HCT116 (cell line): ENCODE measurements at regions not wholly inside any gene's neighbourhood (a gene's known extent, or its start where the extent isn't known, plus 50 kb on each side); places are given as distances from the start of the nearest gene placed in this dataset.

Source experiments
- ATAC-seq: fragments of 200-7000 bp; cut with Tn5 transposase; 2 replicates; pipeline ENCODE4 v1.9.1; 2020; ENCODE audit warnings: mild to moderate bottlenecking, moderate library complexity
- BruUV-seq: library from RNA; stranded (reverse); fragments of 400-500 nt; replicated peaks from 2 replicates; lab custom pipeline; 2021; lab: Mats Ljungman, UMichigan
- CTCF ChIA-PET: fragments of 300-600 bp; sonication (Branson Sonifier 250); formaldehyde crosslinking; loops from one replicate; lab custom pipeline; 2021; ENCODE audit warnings: antibody characterized with exemption; lab: Charles Lee
- POLR2A ChIA-PET: fragments of 300-600, 350-600 bp; sonication (Branson Sonifier 250); formaldehyde crosslinking; loops from one replicate; lab custom pipeline; 2021; ENCODE audit warnings: antibody characterized with exemption; lab: Charles Lee
- RAD21 ChIA-PET, 2 experiments: fragments of 300-600 bp; sonication (Branson Sonifier 250); formaldehyde crosslinking; loops; one replicate each; lab custom pipeline; 2023; ENCODE audit warnings: low total read pairs in 2 of 2; ENCODE audit not compliant: uncharacterized antibody in 2 of 2, unreplicated experiment in 2 of 2, low non-redundant PET in 1 of 2; lab: Charles Lee
- DNase-seq: peaks from one replicate; pipeline ENCODE4 v3.0.0-alpha.2; 2010; ENCODE audit warnings: low read depth, low spot score
- H2AFZ ChIP-seq: fragments of 200-600 bp; shearing (Covaris generic), sonication (generic); 2 replicates; pipeline ENCODE4 v1.6.1; 2017; ENCODE audit warnings: low read depth, mixed run types, mixed read lengths, antibody characterized with exemption, low read length; ENCODE audit not compliant: poor library complexity, severe bottlenecking
- H3K27ac ChIP-seq: 2 replicates; pipeline ENCODE4 v1.5.1; 2012; ENCODE audit warnings: low read depth, low read length
- H3K27me3 ChIP-seq: fragments of 200-600 bp; sonication (generic); 2 replicates; pipeline ENCODE4 v1.6.1; 2016; ENCODE audit warnings: mixed run types, low read length, mixed read lengths; ENCODE audit not compliant: insufficient read depth
- H3K36me3 ChIP-seq, 2 experiments: fragments of 200-500 bp in 1 of 2; fragments of 200-600 bp in 1 of 2; sonication (Bioruptor generic) in 1 of 2; sonication (generic) in 1 of 2; 2 replicates each; pipeline versions ENCODE4 v1.5.1 to v1.6.1; 2014 to 2016; ENCODE audit warnings: low read length in 2 of 2, inconsistent platforms in 1 of 2, mixed read lengths in 1 of 2, mixed run types in 1 of 2; ENCODE audit not compliant: insufficient read depth in 2 of 2, control insufficient read depth in 1 of 2
- H3K4me1 ChIP-seq, 2 experiments: fragments of 200-600 bp in 1 of 2; sonication (generic) in 1 of 2; 2 replicates each; pipeline versions ENCODE4 v1.5.1 to v1.6.1; 2012 to 2017; ENCODE audit warnings: low read length in 2 of 2, inconsistent platforms in 1 of 2, mild to moderate bottlenecking in 1 of 2, mixed read lengths in 1 of 2, mixed run types in 1 of 2, moderate library complexity in 1 of 2; ENCODE audit not compliant: insufficient read depth in 2 of 2, control insufficient read depth in 1 of 2
- H3K4me2 ChIP-seq: fragments of 200-600 bp; sonication (generic); 2 replicates; pipeline ENCODE4 v1.6.1; 2017; ENCODE audit warnings: mixed run types, low read length, mixed read lengths
- H3K4me3 ChIP-seq, 2 experiments: fragments of 200-600 bp in 1 of 2; sonication (generic) in 1 of 2; replicated peaks in 1 of 2; 2 replicates each; pipeline ENCODE4 v1.5.1; 2011 to 2016; ENCODE audit warnings: low read length in 2 of 2, control low read depth in 1 of 2, low read depth in 1 of 2, mild to moderate bottlenecking in 1 of 2, mixed read lengths in 1 of 2, mixed run types in 1 of 2
- H3K79me2 ChIP-seq: fragments of 200-600 bp; sonication (generic); 2 replicates; pipeline ENCODE4 v1.6.1; 2017; ENCODE audit warnings: mild to moderate bottlenecking, mixed run types, low read length, moderate library complexity, mixed read lengths; ENCODE audit not compliant: insufficient read depth
- H3K9ac ChIP-seq: fragments of 200-600 bp; sonication (generic); 2 replicates; pipeline ENCODE4 v1.6.1; 2016; ENCODE audit warnings: low read length, mixed read lengths
- H3K9me2 ChIP-seq: fragments of 200-600 bp; sonication (generic), shearing (Covaris generic); 2 replicates; pipeline ENCODE4 v1.6.1; 2017; ENCODE audit warnings: mixed run types, mild to moderate bottlenecking, moderate library complexity; ENCODE audit not compliant: insufficient read depth
- H3K9me3 ChIP-seq, 2 experiments: fragments of 200-500 bp in 1 of 2; fragments of 200-600 bp in 1 of 2; sonication (Bioruptor generic) in 1 of 2; sonication (generic) in 1 of 2; 2 replicates each; pipeline ENCODE4 v1.6.1; 2014 to 2017; ENCODE audit warnings: low read length in 2 of 2, mixed read lengths in 2 of 2, inconsistent platforms in 1 of 2, low read depth in 1 of 2, mild to moderate bottlenecking in 1 of 2, mixed run types in 1 of 2, moderate library complexity in 1 of 2; ENCODE audit not compliant: control insufficient read depth in 1 of 2, insufficient read depth in 1 of 2
- H4K20me1 ChIP-seq: fragments of 200-600 bp; sonication (generic), shearing (Covaris generic); 2 replicates; pipeline ENCODE4 v1.6.1; 2017; ENCODE audit warnings: mixed run types, mild to moderate bottlenecking, moderate library complexity; ENCODE audit not compliant: insufficient read depth
- CBX3 ChIP-seq: IDR thresholded peaks from 2 replicates; pipeline ENCODE4 v1.6.1; 2012; ENCODE audit warnings: low read depth
- CEBPB ChIP-seq: IDR thresholded peaks from 2 replicates; pipeline ENCODE4 v1.6.1; 2012; ENCODE audit warnings: low read depth
- CTCF ChIP-seq, 3 experiments: fragments of 200-600 bp in 1 of 3; sonication (generic) in 1 of 3; IDR thresholded peaks in 2 of 3; conservative IDR thresholded peaks in 1 of 3; 2 replicates each; pipeline ENCODE4 v1.5.1; 2012 to 2017; ENCODE audit warnings: low read depth in 2 of 3, low read length in 2 of 3, antibody characterized with exemption in 1 of 3, borderline replicate concordance in 1 of 3, control low read depth in 1 of 3, mild to moderate bottlenecking in 1 of 3, mixed read lengths in 1 of 3, mixed run types in 1 of 3, moderate library complexity in 1 of 3; ENCODE audit not compliant: insufficient read depth in 1 of 3
- EGR1 ChIP-seq: IDR thresholded peaks from 2 replicates; pipeline ENCODE4 v1.6.1; 2012; ENCODE audit warnings: low read depth
- ELF1 ChIP-seq: IDR thresholded peaks from 2 replicates; pipeline ENCODE4 v1.6.1; 2012; ENCODE audit warnings: low read depth, borderline replicate concordance
- EZH2phosphoT487 ChIP-seq: fragments of 200-600 bp; IDR thresholded peaks from 2 replicates; pipeline ENCODE4 v1.6.1; 2018; ENCODE audit warnings: antibody characterized with exemption, borderline replicate concordance
- FOSL1 ChIP-seq: IDR thresholded peaks from 2 replicates; pipeline ENCODE4 v1.6.1; 2012; ENCODE audit warnings: low read depth
- MAX ChIP-seq: IDR thresholded peaks from 2 replicates; pipeline ENCODE4 v1.6.1; 2012
- POLR2A ChIP-seq: IDR thresholded peaks from 2 replicates; pipeline ENCODE4 v1.7.0; 2011; ENCODE audit warnings: borderline replicate concordance; ENCODE audit not compliant: insufficient read depth, insufficient read length; ENCODE audit errors: extremely low read depth
- RAD21 ChIP-seq: IDR thresholded peaks from 2 replicates; pipeline ENCODE4 v1.6.1; 2012; ENCODE audit warnings: low read depth, mild to moderate bottlenecking
- REST ChIP-seq: IDR thresholded peaks from 2 replicates; pipeline ENCODE4 v1.6.1; 2012; ENCODE audit warnings: low read depth
- SRF ChIP-seq: IDR thresholded peaks from 2 replicates; pipeline ENCODE4 v1.6.1; 2012; ENCODE audit warnings: low read depth
- TCF7L2 ChIP-seq: IDR thresholded peaks from 2 replicates; pipeline ENCODE4 v1.7.0; 2011; ENCODE audit warnings: borderline replicate concordance, inconsistent platforms; ENCODE audit not compliant: insufficient read depth, insufficient read length; ENCODE audit errors: extremely low read depth
- YY1 ChIP-seq: IDR thresholded peaks from 2 replicates; pipeline ENCODE4 v1.6.1; 2011; ENCODE audit warnings: low read length, low read depth, moderate library complexity, mild to moderate bottlenecking; ENCODE audit not compliant: insufficient replicate concordance; ENCODE audit errors: extremely low read depth
- ZNF274 ChIP-seq: fragments of 200-500 bp; sonication (Bioruptor generic); IDR thresholded peaks from 2 replicates; pipeline ENCODE4 v1.6.1; 2014; ENCODE audit warnings: mild to moderate bottlenecking, low read depth, low read length, inconsistent platforms
- intact Hi-C: fragments of 100-400 bp; cut with micrococcal nuclease; formaldehyde crosslinking; loops from 2 replicates; pipeline ENCODE4 v1.10.0; 2022
- TF ChIP-seq, protein P1 (sequence below): IDR thresholded peaks from 2 replicates; pipeline ENCODE4 v1.6.1; 2012

DNA sequence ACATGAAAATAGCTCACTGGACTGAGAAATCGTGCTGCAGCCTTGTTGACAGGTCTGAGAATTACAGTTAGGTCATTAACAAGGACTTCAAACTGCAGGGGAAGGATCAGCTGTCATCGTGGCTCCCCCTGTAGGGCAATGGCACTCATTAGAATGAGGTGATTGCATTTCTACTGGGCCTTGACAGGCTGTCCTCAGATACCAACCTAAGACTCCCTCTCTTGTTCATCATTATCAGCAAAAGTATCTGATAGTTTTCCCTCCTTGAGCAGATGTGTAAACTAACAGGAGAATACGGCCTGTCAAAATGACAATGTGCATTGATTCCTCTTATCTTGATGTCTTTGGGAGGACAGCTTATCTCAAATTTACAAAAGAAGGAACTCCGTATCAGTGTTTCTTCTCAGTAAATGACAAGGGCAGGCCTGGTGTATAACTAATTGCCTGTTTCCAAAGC is 648.5 kb upstream of the LRRN3 start:
- Histone ChIP-seq H3K27me3 (no peaks in the 10 kb centered on the region), H2AFZ (peak overlapping the region; percentile 54), H3K9me3 (no peaks in the 10 kb centered on the region), H3K36me3 (no peaks in the 10 kb centered on the region), H3K4me2 (no peak overlapping the region), H3K4me3 (no peak overlapping the region), H3K9me2 (no peaks in the 10 kb centered on the region), H3K79me2 (no peaks in the 10 kb centered on the region), H3K4me1 (no peaks in the 10 kb centered on the region), H3K27ac (no peak overlapping the region), H4K20me1 (no peaks in the 10 kb centered on the region), H3K9ac (no peak overlapping the region)
- TF ChIP-seq CTCF (IDR thresholded peaks at IDR 0.05 in 2 of 3, conservative IDR thresholded peaks at IDR 0.05 in 1 of 3; ENCODE audit: borderline replicate concordance in 1 of 3, insufficient read depth in 1 of 3, low read depth in 2 of 3, low read length in 2 of 3) = peak; percentile 43 to 81 (median 80); a peak in 5 of 6 replicates
- no peak for TF ChIP-seq SRF
- no peak for TF ChIP-seq ZNF274
- TF ChIP-seq RAD21 = peak; percentile 85
- TF ChIP-seq POLR2A = no peak
- ChIA-PET RAD21 (no interaction called here), CTCF (interaction anchor here (0.7 to 1.5 kb wide), 9 partner anchors 9 to 1782 kb away, joined by 3 to 9 read pairs (median 3); no protein-coding TSS in a partner anchor), POLR2A (no interaction called here)
- intact Hi-C loops = loop anchor here (1.0 to 10.0 kb wide), 4 partner anchors 352 to 1828 kb away; no protein-coding TSS in a partner anchor
- ATAC-seq (peak; percentile 99), DNase-seq (peak; percentile 51)
- BruUV-seq = no TSS peak

- DNase-seq = no peak
- no peaks in the 10 kb centered on the region for H3K4me1 ChIP-seq
- intact Hi-C loops = loop anchor here (10.0 kb wide), 2 partner anchors 962 to 1832 kb away; no protein-coding TSS in a partner anchor
- ChIA-PET RAD21 (no interaction called here), CTCF (no interaction called here), POLR2A (no interaction called here)
- no peaks in the 10 kb centered on the region for H3K9me3 ChIP-seq
- no peaks in the 10 kb centered on the region for H3K27me3 ChIP-seq
- H3K4me3 ChIP-seq = no peak overlapping the region
- H3K4me2 ChIP-seq = no peak overlapping the region
- ATAC-seq = no peak
- H3K27ac ChIP-seq = no peak overlapping the region
- H3K36me3 ChIP-seq = no peaks in the 10 kb centered on the region
- H3K9me2 ChIP-seq = no peaks in the 10 kb centered on the region
- H3K9ac ChIP-seq = no peak overlapping the region
- H4K20me1 ChIP-seq = no peaks in the 10 kb centered on the region
- no peaks in the 10 kb centered on the region for H3K79me2 ChIP-seq
- no peak overlapping the region for H2AFZ ChIP-seq
- BruUV-seq = no TSS peak
- TF ChIP-seq REST = no peak
- TF ChIP-seq EGR1 = no peak
- TF ChIP-seq CBX3 = no peak
- TF ChIP-seq, protein P1, sequence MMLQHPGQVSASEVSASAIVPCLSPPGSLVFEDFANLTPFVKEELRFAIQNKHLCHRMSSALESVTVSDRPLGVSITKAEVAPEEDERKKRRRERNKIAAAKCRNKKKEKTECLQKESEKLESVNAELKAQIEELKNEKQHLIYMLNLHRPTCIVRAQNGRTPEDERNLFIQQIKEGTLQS = no peak
- TF ChIP-seq CEBPB = no peak
- no peak for TF ChIP-seq FOSL1
- no peak for TF ChIP-seq YY1
- no peak for TF ChIP-seq ELF1
- TF ChIP-seq SRF = no peak
- TF ChIP-seq EZH2phosphoT487 = no peak
- no peak for TF ChIP-seq TCF7L2
- TF ChIP-seq MAX = no peak
These were observed 644.3 kb upstream of the LRRN3 start for GRCh38 chr7:110446658-110447057.
